Peyer's patch (tissue), 4 donors: ENCODE measurements at regions not wholly inside any gene's neighbourhood (a gene's known extent, or its start where the extent isn't known, plus 50 kb on each side); places are given as distances from the start of the nearest gene placed in this dataset.

Experiments used
- DNase-seq, 3 donors: peaks; one replicate each; pipeline ENCODE4 v3.0.0-alpha.2; 2017 to 2019
- H3K27ac ChIP-seq, 4 donors: fragments of 200-600 bp; sonication (generic); one replicate each; pipeline ENCODE4 v1.5.1; 2016 to 2019
- H3K27me3 ChIP-seq, 2 donors: fragments of 200-600 bp; sonication (generic); one replicate each; pipeline ENCODE4 v1.5.1; 2019
- H3K36me3 ChIP-seq, 3 donors: fragments of 200-600 bp; sonication (generic); one replicate each; pipeline ENCODE4 v1.5.1; 2016 to 2019
- H3K4me1 ChIP-seq, 4 donors: fragments of 200-600 bp; sonication (generic); one replicate each; pipeline ENCODE4 v1.5.1; 2016 to 2019
- H3K4me3 ChIP-seq, 4 donors: fragments of 200-600 bp; sonication (generic); 1 replicate in 3 of 4; 2 replicates in 1 of 4; pipeline ENCODE4 v1.5.1; 2016 to 2019; ENCODE audit warnings: mild to moderate bottlenecking in 1 of 4
- H3K9me3 ChIP-seq, 4 donors: fragments of 200-600 bp; sonication (generic); one replicate each; pipeline ENCODE4 v1.5.1; 2016 to 2019; ENCODE audit warnings: mild to moderate bottlenecking in 1 of 4
- CTCF ChIP-seq, 6 experiments: fragments of 450-650 bp in 4 of 6; fragments of 200-600 bp in 2 of 6; sonication (generic) in 1 of 6; IDR thresholded peaks; one replicate each; pipeline ENCODE4 v1.5.1; 2017 to 2019; ENCODE audit warnings: antibody characterized with exemption in 6 of 6, mild to moderate bottlenecking in 3 of 6, moderate library complexity in 1 of 6
- POLR2A ChIP-seq, 2 donors: fragments of 450-650 bp; IDR thresholded peaks; one replicate each; pipeline ENCODE4 v1.5.1; 2017; ENCODE audit warnings: antibody characterized with exemption in 2 of 2, mild to moderate bottlenecking in 2 of 2, moderate library complexity in 2 of 2

GRCh38 chr13:32923725-32924124 is 92.5 kb upstream of the KL start:
- no peak for DNase-seq

GRCh38 chr13:32924886-32925285 is 91.3 kb upstream of the KL start:
- no peaks in the 10 kb centered on the region for H3K27me3 ChIP-seq
- no peak overlapping the region for H3K27ac ChIP-seq
- no peak for TF ChIP-seq CTCF (IDR thresholded peaks at IDR 0.05)
- TF ChIP-seq POLR2A (IDR thresholded peaks at IDR 0.05): no peak
- no peaks in the 10 kb centered on the region for H3K4me1 ChIP-seq
- DNase-seq: no peak
- H3K4me3 ChIP-seq: no peak overlapping the region
- H3K9me3 ChIP-seq: no peaks in the 10 kb centered on the region
- H3K36me3 ChIP-seq: no peaks in the 10 kb centered on the region

More at GRCh38 chr13:32923725-32924124, 92.5 kb upstream of the KL start:
- no peak overlapping the region for H3K4me3 ChIP-seq
- no peaks in the 10 kb centered on the region for H3K27me3 ChIP-seq
- H3K9me3 ChIP-seq: no peaks in the 10 kb centered on the region
- TF ChIP-seq POLR2A (IDR thresholded peaks at IDR 0.05) (no peak), CTCF (IDR thresholded peaks at IDR 0.05) (no peak)
- H3K36me3 ChIP-seq: no peaks in the 10 kb centered on the region
- no peaks in the 10 kb centered on the region for H3K4me1 ChIP-seq
- H3K27ac ChIP-seq: no peak overlapping the region

GRCh38 chr13:32925506-32925905 is 90.7 kb upstream of the KL start:
- no peaks in the 10 kb centered on the region for H3K27me3 ChIP-seq

GRCh38 chr13:32932376-32932775 is 83.8 kb upstream of the KL start:
- Histone ChIP-seq H3K4me1 (no peaks in the 10 kb centered on the region), H3K4me3 (no peak overlapping the region), H3K27me3 (no peaks in the 10 kb centered on the region), H3K9me3 (no peaks in the 10 kb centered on the region), H3K27ac (no peak overlapping the region), H3K36me3 (no peaks in the 10 kb centered on the region)
- no peak for DNase-seq
- no peak for TF ChIP-seq CTCF (IDR thresholded peaks at IDR 0.05)
- no peak for TF ChIP-seq POLR2A (IDR thresholded peaks at IDR 0.05)

More at GRCh38 chr13:32925506-32925905, 90.7 kb upstream of the KL start:
- Histone ChIP-seq H3K4me3 (no peak overlapping the region), H3K4me1 (no peaks in the 10 kb centered on the region), H3K27ac (no peak overlapping the region), H3K9me3 (no peaks in the 10 kb centered on the region), H3K36me3 (no peaks in the 10 kb centered on the region)
- no peak for DNase-seq
- TF ChIP-seq POLR2A (IDR thresholded peaks at IDR 0.05) (no peak), CTCF (IDR thresholded peaks at IDR 0.05) (no peak)

GRCh38 chr13:32936716-32937115 is 79.5 kb upstream of the KL start:
- DNase-seq: no peak
- Histone ChIP-seq H3K9me3 (no peaks in the 10 kb centered on the region), H3K4me3 (no peak overlapping the region), H3K27me3 (no peaks in the 10 kb centered on the region), H3K4me1 (no peaks in the 10 kb centered on the region), H3K36me3 (no peaks in the 10 kb centered on the region), H3K27ac (no peak overlapping the region)
- TF ChIP-seq POLR2A (IDR thresholded peaks at IDR 0.05) (no peak), CTCF (IDR thresholded peaks at IDR 0.05) (no peak)

- H3K4me1 ChIP-seq: no peaks in the 10 kb centered on the region
- TF ChIP-seq POLR2A (IDR thresholded peaks at IDR 0.05) (no peak), CTCF (IDR thresholded peaks at IDR 0.05) (no peak)
Measured at GRCh38 chr13:32938314-32938713, 77.9 kb upstream of the KL start.

More at GRCh38 chr13:32938314-32938713, 77.9 kb upstream of the KL start:
- no peak overlapping the region for H3K4me3 ChIP-seq
- H3K36me3 ChIP-seq: no peaks in the 10 kb centered on the region
- no peak overlapping the region for H3K27ac ChIP-seq
- H3K9me3 ChIP-seq: no peaks in the 10 kb centered on the region
- no peak for DNase-seq
- no peaks in the 10 kb centered on the region for H3K27me3 ChIP-seq
